Ecto neural progenitor cell (in vitro differentiated cells): ENCODE measurements at regions not wholly inside any gene's neighbourhood (a gene's known extent, or its start where the extent isn't known, plus 50 kb on each side); places are given as distances from the start of the nearest gene placed in this dataset.

ENCODE experiments used
- DNase-seq: peaks from one replicate; pipeline ENCODE4 v3.0.0-alpha.2; 2018; ENCODE audit warnings: low spot score

- no peak for DNase-seq
Measured at GRCh38 chr1:198864695-198865094, 225.9 kb downstream of the PTPRC start.

GRCh38 chr1:198865319-198865718, 226.5 kb downstream of the PTPRC start:
- DNase-seq, result no peak

GRCh38 chr1:198867182-198867581, 228.3 kb downstream of the PTPRC start:
- DNase-seq, result no peak

- DNase-seq, result no peak
Measured at GRCh38 chr1:198873696-198874230, 234.9 kb downstream of the PTPRC start.

GRCh38 chr1:198876371-198876871, 237.6 kb downstream of the PTPRC start:
- DNase-seq, result peak; percentile 58

GRCh38 chr1:198878566-198878965, 239.7 kb downstream of the PTPRC start:
- DNase-seq, result no peak

GRCh38 chr1:198879711-198880306, 241.0 kb downstream of the PTPRC start:
- DNase-seq, result no peak

GRCh38 chr1:198880397-198880796, 241.6 kb downstream of the PTPRC start:
- no peak for DNase-seq

- DNase-seq, result no peak
Measured at GRCh38 chr1:198880818-198881597, 242.2 kb downstream of the PTPRC start.

- DNase-seq, result no peak
Measured at GRCh38 chr1:198883184-198883583, 244.3 kb downstream of the PTPRC start.

GRCh38 chr1:198887866-198888265, 249.0 kb downstream of the PTPRC start:
- DNase-seq, result no peak

GRCh38 chr1:198888379-198888943, 249.6 kb downstream of the PTPRC start:
- no peak for DNase-seq

- no peak for DNase-seq
Measured at GRCh38 chr1:198889101-198889500, 250.3 kb downstream of the PTPRC start.

- no peak for DNase-seq
Measured at GRCh38 chr1:198889749-198890148, 250.9 kb downstream of the PTPRC start.

GRCh38 chr1:198890214-198890930, 251.5 kb downstream of the PTPRC start:
- no peak for DNase-seq

- no peak for DNase-seq
Measured at GRCh38 chr1:198892065-198892464, 253.2 kb downstream of the PTPRC start.

- no peak for DNase-seq
Measured at GRCh38 chr1:198893141-198893540, 254.3 kb downstream of the PTPRC start.

GRCh38 chr1:198893763-198894444, 255.1 kb downstream of the PTPRC start:
- DNase-seq, result no peak

- no peak for DNase-seq
Measured at GRCh38 chr1:198901266-198901665, 262.4 kb downstream of the PTPRC start.

- no peak for DNase-seq
Measured at GRCh38 chr1:198902655-198903054, 263.8 kb downstream of the PTPRC start.

GRCh38 chr1:198903203-198903602, 264.4 kb downstream of the PTPRC start:
- peak; percentile 47 for DNase-seq

- DNase-seq, result no peak
Measured at GRCh38 chr1:198903621-198904020, 264.8 kb downstream of the PTPRC start.
